GM18951 (cell line): ENCODE measurements at regions not wholly inside any gene's neighbourhood (a gene's known extent, or its start where the extent isn't known, plus 50 kb on each side); places are given as distances from the start of the nearest gene placed in this dataset.

Experiments used
- POLR2A ChIP-seq: IDR thresholded peaks from 4 replicates; pipeline ENCODE4 v1.6.1; 2011; ENCODE audit warnings: mild to moderate bottlenecking; ENCODE audit not compliant: insufficient read length, insufficient read depth; ENCODE audit errors: extremely low read depth
- in situ Hi-C: fragments of 300-500 bp; cut with MboI; formaldehyde crosslinking; loops from one replicate; pipeline ENCODE4 v1.12.0; 2022; ENCODE audit warnings: low sequenced_read_pairs, mixed read lengths, inconsistent platforms; ENCODE audit not compliant: unreplicated experiment

DNA sequence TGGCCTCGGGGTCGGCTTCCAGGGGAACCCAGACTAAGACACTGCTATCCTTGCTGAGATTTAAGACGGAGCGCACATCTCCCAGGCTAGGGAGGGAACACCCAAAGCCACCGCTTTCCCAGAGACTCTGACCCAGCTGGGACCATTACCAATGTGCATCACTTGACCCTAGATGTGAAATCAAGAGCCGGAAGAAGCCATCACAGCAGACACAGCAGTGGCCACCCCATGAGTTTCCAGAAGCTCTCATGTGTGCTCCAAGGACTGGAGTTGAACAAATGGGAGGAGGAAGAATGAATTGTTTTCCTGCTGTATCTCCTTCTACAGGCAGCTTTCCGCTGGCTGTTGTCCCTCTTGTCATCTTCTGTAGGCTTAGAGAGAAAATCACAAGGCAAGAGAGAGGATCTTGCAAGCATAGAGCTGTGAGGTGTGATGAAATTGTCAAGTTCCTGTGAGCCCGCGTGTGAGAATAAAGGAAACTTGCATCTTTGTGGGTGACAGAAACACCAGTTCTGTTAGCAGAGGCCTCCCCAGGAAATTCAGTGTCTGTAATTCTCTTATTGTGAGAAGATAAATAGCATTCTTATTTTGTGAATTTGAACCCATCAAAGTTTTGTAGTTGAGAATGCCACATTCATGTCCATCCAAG lies 711.8 kb downstream of the UQCRFS1 start:
- no peak for TF ChIP-seq POLR2A
- in situ Hi-C loops: no loop called here

GRCh38 chr19:28500296-28500695 lies 712.7 kb downstream of the UQCRFS1 start:
- no peak for TF ChIP-seq POLR2A
- in situ Hi-C loops: no loop called here

GRCh38 chr19:28498404-28498976 lies 714.5 kb downstream of the UQCRFS1 start:
- in situ Hi-C loops: no loop called here
- TF ChIP-seq POLR2A: no peak

DNA sequence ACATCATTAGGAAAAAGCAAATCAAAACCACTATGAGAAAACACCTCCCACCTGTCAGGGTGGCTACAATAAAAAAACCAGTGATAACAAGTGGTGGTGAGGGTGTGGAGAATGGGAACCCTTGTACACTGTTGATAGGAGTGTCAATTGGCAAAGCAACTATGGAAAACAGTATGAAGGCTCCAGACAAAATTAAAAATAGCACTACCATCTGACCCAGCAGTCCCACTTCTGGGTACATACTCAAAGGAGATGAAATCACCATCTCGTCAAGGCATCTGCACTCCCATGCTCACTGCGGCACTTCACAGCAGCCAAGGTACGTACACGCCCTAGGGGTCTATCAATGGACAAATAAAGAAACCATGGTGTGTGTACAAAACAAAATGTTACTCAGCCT lies 715.1 kb downstream of the UQCRFS1 start:
- no peak for TF ChIP-seq POLR2A
- in situ Hi-C loops: no loop called here

GRCh38 chr19:28497137-28497536 lies 715.8 kb downstream of the UQCRFS1 start:
- no peak for TF ChIP-seq POLR2A
- in situ Hi-C loops: no loop called here

- in situ Hi-C loops: no loop called here
- no peak for TF ChIP-seq POLR2A
Observed at GRCh38 chr19:28495046-28495445, 717.9 kb downstream of the UQCRFS1 start.

DNA sequence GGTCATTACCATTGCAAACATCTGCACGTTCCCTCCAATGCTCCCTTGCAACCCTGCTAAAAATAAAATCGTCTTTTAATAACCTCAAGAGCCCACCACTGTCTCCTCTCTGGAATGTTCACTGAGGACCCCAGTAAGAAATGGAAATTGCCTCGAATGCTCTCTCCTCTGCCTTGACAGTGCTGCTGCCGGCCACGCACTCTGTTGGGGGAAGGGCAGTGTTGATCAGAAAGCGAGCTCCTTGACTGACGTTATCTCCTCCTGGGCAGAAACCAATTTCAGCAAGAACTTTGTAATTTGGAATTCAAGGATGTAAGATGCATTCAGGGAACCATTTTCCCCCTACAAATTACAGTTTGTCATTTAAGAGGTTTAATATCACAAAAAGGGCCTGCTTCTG lies 718.5 kb downstream of the UQCRFS1 start:
- in situ Hi-C loops: no loop called here
- no peak for TF ChIP-seq POLR2A

GRCh38 chr19:28493884-28494283 lies 719.1 kb downstream of the UQCRFS1 start:
- no peak for TF ChIP-seq POLR2A
- in situ Hi-C loops: no loop called here

DNA sequence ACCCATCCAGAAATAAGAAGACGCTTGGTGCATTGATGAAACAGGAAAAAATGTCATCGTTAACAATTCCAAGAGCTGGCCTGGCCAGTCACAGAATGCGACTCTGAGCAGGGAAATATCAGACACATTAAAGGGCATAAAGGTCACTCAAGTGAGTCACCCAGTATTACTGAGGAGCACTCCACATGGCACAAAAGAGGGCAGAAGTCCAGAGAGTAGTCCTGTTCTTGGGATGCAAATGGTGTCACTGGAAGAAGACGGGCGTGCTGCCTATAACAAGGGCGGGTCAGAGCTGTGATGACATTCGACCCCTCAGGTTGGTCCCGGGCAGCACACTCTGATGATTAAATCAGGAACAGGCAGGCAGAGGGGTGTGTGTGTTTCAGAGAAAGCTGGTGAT lies 720.3 kb downstream of the UQCRFS1 start:
- in situ Hi-C loops: no loop called here

GRCh38 chr19:28492201-28492600 lies 720.8 kb downstream of the UQCRFS1 start:
- TF ChIP-seq POLR2A: no peak
- in situ Hi-C loops: no loop called here

More for the DNA sequence above, 720.3 kb downstream of the UQCRFS1 start:
- no peak for TF ChIP-seq POLR2A

- in situ Hi-C loops: no loop called here
- TF ChIP-seq POLR2A: no peak
Observed at GRCh38 chr19:28489776-28490175, 723.2 kb downstream of the UQCRFS1 start.

DNA sequence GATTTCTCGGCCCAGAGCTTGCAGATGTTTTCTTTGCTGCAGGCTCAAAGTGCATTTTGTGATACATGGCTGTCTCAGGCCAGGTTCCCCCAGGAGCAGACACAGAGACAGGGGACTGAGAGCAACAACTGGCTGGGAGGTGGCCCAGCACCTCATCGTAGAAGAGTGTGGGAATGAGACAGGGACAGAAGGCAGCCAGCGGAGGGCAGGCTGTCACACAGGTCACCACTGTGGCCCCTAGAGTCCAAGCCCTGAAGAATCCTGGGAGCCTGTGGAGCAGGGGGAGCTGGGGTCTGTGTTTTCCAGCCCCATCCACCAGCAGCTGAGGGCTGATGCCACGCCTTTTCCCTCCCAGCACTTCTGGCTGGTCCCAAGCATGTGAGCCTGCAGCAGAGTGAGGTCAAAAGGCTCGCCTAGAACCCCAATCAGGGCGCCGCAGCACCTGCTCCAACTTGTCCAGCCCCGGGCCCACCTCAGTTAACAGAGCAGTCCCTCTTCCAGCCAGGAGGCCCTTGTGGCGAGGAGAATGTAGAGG lies 723.8 kb downstream of the UQCRFS1 start:
- TF ChIP-seq POLR2A: no peak
- in situ Hi-C loops: no loop called here

- in situ Hi-C loops: no loop called here
- TF ChIP-seq POLR2A: no peak
Observed at GRCh38 chr19:28487999-28488398, 725.0 kb downstream of the UQCRFS1 start.

GRCh38 chr19:28486926-28487325 lies 726.0 kb downstream of the UQCRFS1 start:
- no peak for TF ChIP-seq POLR2A
- in situ Hi-C loops: no loop called here
